GM19372 (cell line): ENCODE measurements at regions not wholly inside any gene's neighbourhood (a gene's known extent, or its start where the extent isn't known, plus 50 kb on each side); places are given as distances from the start of the nearest gene placed in this dataset.

Experiments used
- ATAC-seq: cut with Tn5 transposase; IDR thresholded peaks from one replicate; pipeline ENCODE4 v1.9.1; 2021; ENCODE audit warnings: mild to moderate bottlenecking, low read depth, moderate library complexity; ENCODE audit not compliant: unreplicated experiment

DNA sequence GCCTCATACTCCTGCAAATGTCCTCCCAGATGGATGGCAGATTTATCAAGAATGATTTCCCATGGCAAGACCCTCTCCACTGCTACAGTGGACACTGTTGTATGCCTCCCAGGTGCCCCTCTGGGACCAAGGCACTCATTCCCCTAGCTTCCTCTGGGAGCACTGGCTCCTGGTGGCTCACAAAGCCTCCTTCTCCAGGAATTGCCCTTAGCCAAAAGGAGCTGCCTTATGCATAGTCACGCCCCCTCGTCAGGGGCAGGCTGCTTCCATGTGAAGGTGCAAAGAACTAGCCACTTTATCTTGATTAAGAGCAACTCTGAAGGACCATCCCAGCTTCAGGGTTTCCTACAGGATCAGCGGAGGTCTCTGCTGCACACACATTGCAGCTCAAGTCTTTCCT, 358.1 kb downstream of the CDK5RAP2 start:
- no peak for ATAC-seq

DNA sequence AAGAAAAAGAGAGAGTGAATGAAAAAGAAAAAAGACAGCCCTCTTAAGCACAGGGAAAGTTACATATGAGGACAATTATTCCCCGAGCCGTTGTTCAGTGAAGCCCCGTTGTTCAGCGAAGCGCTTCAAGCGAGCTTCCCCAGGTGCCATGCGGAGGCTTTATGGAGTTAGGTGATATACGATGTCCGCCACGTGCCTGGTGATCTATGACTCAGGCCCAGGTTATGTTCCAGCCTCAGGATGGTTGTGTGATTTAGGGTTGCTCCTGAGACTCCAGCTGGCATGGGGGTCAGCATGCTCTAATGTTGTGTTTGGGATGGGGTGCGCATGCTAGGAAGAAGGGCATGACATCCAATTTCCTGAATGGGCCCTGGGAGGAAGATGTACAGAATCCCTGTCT, 365.6 kb downstream of the CDK5RAP2 start:
- no peak for ATAC-seq

GRCh38 chr9:120212853-120213200, 367.1 kb downstream of the CDK5RAP2 start:
- ATAC-seq = peak; percentile 47

- peak; percentile 91 for ATAC-seq
Observed at GRCh38 chr9:120212153-120212852, 367.7 kb downstream of the CDK5RAP2 start.

DNA sequence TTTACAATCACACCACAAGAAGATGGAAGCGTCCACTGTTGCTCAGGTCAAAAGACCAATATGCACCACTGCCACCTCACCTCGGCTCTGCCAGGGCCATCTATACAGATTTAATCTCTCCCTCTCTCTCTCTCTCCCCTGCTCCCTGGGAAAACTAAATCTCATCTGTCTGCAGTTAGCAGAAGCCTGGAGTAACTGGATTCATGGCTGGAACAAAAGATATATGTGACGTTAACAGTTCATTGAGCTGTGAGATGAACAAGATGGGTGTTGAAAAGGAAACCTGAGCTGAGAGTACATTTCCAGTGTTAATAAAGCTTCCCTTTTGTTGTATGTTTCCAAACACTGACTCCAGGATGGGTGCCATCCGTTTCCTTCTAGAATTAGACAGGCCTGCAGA, 369.7 kb downstream of the CDK5RAP2 start:
- no peak for ATAC-seq

DNA sequence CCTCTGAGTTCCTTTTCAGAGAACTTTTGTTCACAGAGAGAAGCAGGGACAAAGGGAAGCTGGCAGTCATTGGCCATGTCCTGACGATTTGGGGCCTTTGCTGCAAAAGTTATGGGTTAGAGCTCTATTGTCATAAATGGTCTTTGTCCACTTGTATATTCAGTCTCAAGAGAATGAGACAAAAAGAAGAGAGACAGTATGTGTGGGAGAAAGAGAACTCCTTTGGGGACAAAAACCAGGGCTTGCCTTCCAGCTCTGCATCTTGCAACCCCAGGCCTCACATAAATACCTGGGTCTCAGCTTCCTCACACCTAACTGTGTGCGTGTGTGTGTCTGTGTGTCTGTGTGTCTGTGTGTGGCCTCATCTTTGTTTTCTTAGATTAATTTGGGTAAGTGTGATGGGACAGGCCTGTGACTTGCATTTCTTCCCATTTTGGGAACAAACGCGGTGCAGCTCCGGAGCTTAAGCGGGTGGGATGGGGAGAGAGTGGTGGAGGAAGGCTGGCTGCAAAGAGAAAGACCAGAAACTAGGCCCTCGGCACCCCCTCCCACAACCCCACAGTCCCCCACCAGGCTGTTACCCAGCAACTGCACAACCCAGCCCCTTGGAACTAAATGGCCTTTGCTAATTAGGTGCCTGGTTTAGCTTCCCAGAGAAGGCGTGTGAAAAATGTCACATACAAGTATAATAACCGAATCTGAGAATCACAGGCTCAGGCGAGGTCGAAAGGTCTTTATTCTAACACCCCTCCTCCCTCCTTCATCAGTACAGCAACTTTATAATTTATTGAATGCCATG, 376.9 kb downstream of the CDK5RAP2 start:
- no peak for ATAC-seq

GRCh38 chr9:120198027-120198426, 381.9 kb downstream of the CDK5RAP2 start:
- no peak for ATAC-seq

- no peak for ATAC-seq
Observed at GRCh38 chr9:120197605-120198004, 382.4 kb downstream of the CDK5RAP2 start.

GRCh38 chr9:120191141-120191540, 388.8 kb downstream of the CDK5RAP2 start:
- ATAC-seq = no peak

- ATAC-seq = no peak
Observed at GRCh38 chr9:120187758-120188157, 392.2 kb downstream of the CDK5RAP2 start.

DNA sequence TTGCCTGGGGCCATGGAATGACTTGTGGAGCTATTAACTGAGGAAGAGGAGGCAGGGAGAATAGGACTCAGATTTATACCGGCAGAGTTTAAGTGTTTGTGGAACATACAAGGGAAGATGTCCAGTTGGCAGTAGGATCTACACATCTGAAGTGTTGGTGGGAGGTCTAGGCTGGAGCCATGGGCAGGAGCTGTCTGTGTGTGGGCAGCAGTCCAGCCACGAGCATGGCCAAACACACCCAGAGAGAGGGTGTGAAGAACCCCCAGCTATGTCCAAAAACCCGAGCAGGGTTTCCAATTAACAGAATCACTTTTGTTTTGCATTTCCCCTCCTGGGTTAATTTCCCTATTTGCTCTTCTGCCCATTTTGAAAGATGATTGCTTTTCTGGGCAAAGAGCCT, 393.7 kb downstream of the CDK5RAP2 start:
- ATAC-seq = no peak

DNA sequence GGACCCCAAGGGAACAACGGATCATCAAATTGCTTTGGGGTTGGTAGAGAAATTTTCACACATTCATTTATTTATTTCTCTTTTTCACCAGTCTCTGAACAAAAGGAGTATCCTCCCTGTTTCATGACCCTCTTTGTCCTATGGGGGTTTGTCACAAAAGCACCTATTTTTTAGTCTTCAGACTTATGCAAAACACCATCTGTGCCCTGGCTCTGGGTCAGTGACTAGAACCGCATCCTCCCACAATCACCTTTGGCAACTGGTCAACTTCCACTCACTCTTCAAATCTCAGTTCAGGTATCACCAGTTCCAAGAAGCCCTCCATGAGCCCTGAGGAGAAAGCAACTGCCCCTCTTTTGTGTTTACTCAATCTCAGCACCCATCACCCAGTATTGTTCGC, 395.7 kb downstream of the CDK5RAP2 start:
- peak; percentile 81 for ATAC-seq

- no peak for ATAC-seq
Observed at GRCh38 chr9:120183615-120184014, 396.4 kb downstream of the CDK5RAP2 start.

- ATAC-seq = no peak
Observed at GRCh38 chr9:120182011-120182410, 398.0 kb downstream of the CDK5RAP2 start.

GRCh38 chr9:120177121-120177520, 402.8 kb downstream of the CDK5RAP2 start:
- ATAC-seq = no peak

- no peak for ATAC-seq
Observed at GRCh38 chr9:120175031-120175430, 404.9 kb downstream of the CDK5RAP2 start.

DNA sequence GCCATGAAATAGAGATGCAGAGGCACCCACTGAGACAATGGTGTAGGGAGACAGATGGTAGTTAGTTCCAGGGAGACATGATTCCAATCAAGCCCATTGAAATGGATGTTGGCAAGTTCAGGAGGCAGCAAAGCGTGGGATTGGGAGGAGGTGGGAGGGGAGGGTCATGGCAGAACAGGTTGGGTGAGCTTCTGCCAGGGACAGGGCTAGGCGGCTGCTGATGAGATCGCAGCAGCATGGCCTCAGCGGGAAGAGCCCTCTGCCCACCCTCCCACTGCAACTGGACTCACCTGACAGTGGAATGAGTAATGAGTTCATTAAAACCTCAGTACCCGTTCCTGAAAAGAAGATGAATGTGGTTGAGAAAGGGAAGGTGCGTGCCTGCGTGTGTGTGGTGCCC, 418.2 kb downstream of the CDK5RAP2 start:
- ATAC-seq = no peak

GRCh38 chr9:120158221-120158620, 421.7 kb downstream of the CDK5RAP2 start:
- no peak for ATAC-seq

GRCh38 chr9:120156376-120156775, 423.6 kb downstream of the CDK5RAP2 start:
- no peak for ATAC-seq

- ATAC-seq = no peak
Observed at GRCh38 chr9:120153258-120153657, 426.7 kb downstream of the CDK5RAP2 start.

DNA sequence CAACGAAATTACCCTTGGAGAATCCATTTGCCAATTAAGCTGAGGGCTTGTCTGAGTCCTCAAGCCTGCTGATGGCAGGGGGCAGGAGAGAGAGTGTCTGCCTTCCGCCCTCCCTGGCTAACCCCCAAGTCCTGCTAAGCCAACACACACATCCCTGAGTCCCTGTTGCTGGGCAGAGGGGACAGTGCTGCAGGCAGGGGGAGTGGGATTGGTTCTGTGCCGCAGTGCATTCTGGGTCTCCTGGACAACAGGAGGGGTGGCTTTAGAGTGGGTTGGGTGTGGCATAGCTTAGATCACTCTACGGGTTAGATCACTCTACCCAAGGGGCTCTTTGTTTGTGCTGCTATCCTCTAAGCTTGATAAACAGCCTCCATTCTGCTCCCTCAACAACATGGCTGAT, 427.7 kb downstream of the CDK5RAP2 start:
- no peak for ATAC-seq

GRCh38 chr9:120151806-120152205, 428.2 kb downstream of the CDK5RAP2 start:
- no peak for ATAC-seq
